HG03135 (cell line): ENCODE measurements at regions not wholly inside any gene's neighbourhood (a gene's known extent, or its start where the extent isn't known, plus 50 kb on each side); places are given as distances from the start of the nearest gene placed in this dataset.
"Not testable (repeated sequence)": the region's sequence is repeated elsewhere in the genome, so short reads cannot be mapped to it uniquely, and the experiment has no call there.

Experiments
- ATAC-seq: cut with Tn5 transposase; IDR thresholded peaks from one replicate; pipeline ENCODE4 v1.9.1; 2021; ENCODE audit warnings: mild to moderate bottlenecking, moderate library complexity; ENCODE audit not compliant: unreplicated experiment

- ATAC-seq, result no peak
Observed at GRCh38 chr6:165850434-165851019, 187.5 kb upstream of the PDE10A start.

GRCh38 chr6:165849534-165850430 is 186.7 kb upstream of the PDE10A start:
- no peak for ATAC-seq

GRCh38 chr6:165848086-165848426 is 185.0 kb upstream of the PDE10A start:
- ATAC-seq, result no peak

- no peak for ATAC-seq
Observed at GRCh38 chr6:165847407-165848085, 184.5 kb upstream of the PDE10A start.

- no peak for ATAC-seq
Observed at GRCh38 chr6:165846123-165846966, 183.3 kb upstream of the PDE10A start.

- no peak for ATAC-seq
Observed at GRCh38 chr6:165845493-165845892, 182.5 kb upstream of the PDE10A start.

GRCh38 chr6:165844801-165845364 is 181.8 kb upstream of the PDE10A start:
- no peak for ATAC-seq

- ATAC-seq, result no peak
Observed at GRCh38 chr6:165844232-165844631, 181.2 kb upstream of the PDE10A start.

GRCh38 chr6:165843568-165844113 is 180.6 kb upstream of the PDE10A start:
- no peak for ATAC-seq

GRCh38 chr6:165843121-165843520 is 180.1 kb upstream of the PDE10A start:
- no peak for ATAC-seq

- no peak for ATAC-seq
Observed at GRCh38 chr6:165842281-165842936, 179.4 kb upstream of the PDE10A start.

GRCh38 chr6:165841153-165841558 is 178.1 kb upstream of the PDE10A start:
- no peak for ATAC-seq

- ATAC-seq, result no peak
Observed at GRCh38 chr6:165837948-165838745, 175.1 kb upstream of the PDE10A start.

GRCh38 chr6:165836648-165837047 is 173.6 kb upstream of the PDE10A start:
- ATAC-seq, result not testable (repeated sequence)

- ATAC-seq, result no peak
Observed at GRCh38 chr6:165835410-165835851, 172.4 kb upstream of the PDE10A start.

- no peak for ATAC-seq
Observed at GRCh38 chr6:165834613-165835259, 171.7 kb upstream of the PDE10A start.

GRCh38 chr6:165833355-165833754 is 170.3 kb upstream of the PDE10A start:
- ATAC-seq, result no peak

- ATAC-seq, result no peak
Observed at GRCh38 chr6:165831812-165832510, 168.9 kb upstream of the PDE10A start.
